SHP77 (cell line): ENCODE measurements at regions not wholly inside any gene's neighbourhood (a gene's known extent, or its start where the extent isn't known, plus 50 kb on each side); places are given as distances from the start of the nearest gene placed in this dataset.

Experiments
- DNase-seq, 2 experiments: peaks; one replicate each; lab custom pipeline; 2025; lab: John Stamatoyannopoulos, UW

GRCh38 chr18:42623935-42624334 lies 491.6 kb downstream of the RIT2 start:
- DNase-seq, result peak; percentile 46 to 77

GRCh38 chr18:42632801-42633200 lies 482.7 kb downstream of the RIT2 start:
- no peak for DNase-seq

- DNase-seq, result no peak
These were observed 480.0 kb downstream of the RIT2 start for GRCh38 chr18:42635378-42636048.

GRCh38 chr18:42636309-42636708 lies 479.2 kb downstream of the RIT2 start:
- no peak for DNase-seq

- DNase-seq, result no peak
These were observed 475.3 kb downstream of the RIT2 start for GRCh38 chr18:42640160-42640559.

- DNase-seq, result no peak
These were observed 473.5 kb downstream of the RIT2 start for GRCh38 chr18:42641996-42642395.

GRCh38 chr18:42644729-42645131 lies 470.8 kb downstream of the RIT2 start:
- DNase-seq, result no peak

- DNase-seq, result no peak
These were observed 466.0 kb downstream of the RIT2 start for GRCh38 chr18:42649331-42650035.

GRCh38 chr18:42654556-42654955 lies 460.9 kb downstream of the RIT2 start:
- DNase-seq, result no peak

- no peak for DNase-seq
These were observed 457.9 kb downstream of the RIT2 start for GRCh38 chr18:42657551-42657950.

- no peak for DNase-seq
These were observed 457.3 kb downstream of the RIT2 start for GRCh38 chr18:42658171-42658570.

- DNase-seq, result no peak
These were observed 456.3 kb downstream of the RIT2 start for GRCh38 chr18:42659187-42659586.

GRCh38 chr18:42670860-42671259 lies 444.6 kb downstream of the RIT2 start:
- no peak for DNase-seq

- peak; percentile 82 to 91 for DNase-seq
These were observed 439.7 kb downstream of the RIT2 start for GRCh38 chr18:42675810-42676209.

- DNase-seq, result no peak
These were observed 432.4 kb downstream of the RIT2 start for GRCh38 chr18:42683094-42683493.

GRCh38 chr18:42689310-42689709 lies 426.2 kb downstream of the RIT2 start:
- DNase-seq, result no peak
